NOMO-1 treated with DMSO at 0.1 percent for 48 hours (cell line): ENCODE measurements at regions not wholly inside any gene's neighbourhood (a gene's known extent, or its start where the extent isn't known, plus 50 kb on each side); places are given as distances from the start of the nearest gene placed in this dataset.
A peak's percentile ranks its signal among the peaks of the same experiment; 100 is the strongest.

ENCODE experiments used
- DNase-seq: peaks from one replicate; lab custom pipeline; 2025; ENCODE audit not compliant: unreplicated experiment; lab: John Stamatoyannopoulos, UW

GRCh38 chr6:54009052-54009654, 102.1 kb upstream of the MLIP start:
- DNase-seq: no peak

- no peak for DNase-seq
Measured at GRCh38 chr6:54010340-54011276, 100.6 kb upstream of the MLIP start.

GRCh38 chr6:54011277-54011648, 100.0 kb upstream of the MLIP start:
- peak; percentile 4 for DNase-seq

GRCh38 chr6:54013966-54014365, 97.3 kb upstream of the MLIP start:
- DNase-seq: no peak

- DNase-seq: no peak
Measured at GRCh38 chr6:54014440-54014839, 96.8 kb upstream of the MLIP start.

- no peak for DNase-seq
Measured at GRCh38 chr6:54017877-54018276, 93.4 kb upstream of the MLIP start.

- DNase-seq: no peak
Measured at GRCh38 chr6:54018722-54019121, 92.5 kb upstream of the MLIP start.

- DNase-seq: no peak
Measured at GRCh38 chr6:54019860-54020259, 91.4 kb upstream of the MLIP start.

- no peak for DNase-seq
Measured at GRCh38 chr6:54020334-54020733, 90.9 kb upstream of the MLIP start.

- no peak for DNase-seq
Measured at GRCh38 chr6:54026652-54027400, 84.4 kb upstream of the MLIP start.

- DNase-seq: no peak
Measured at GRCh38 chr6:54028170-54028569, 83.1 kb upstream of the MLIP start.

- no peak for DNase-seq
Measured at GRCh38 chr6:54029187-54029586, 82.1 kb upstream of the MLIP start.

GRCh38 chr6:54031169-54031568, 80.1 kb upstream of the MLIP start:
- DNase-seq: no peak

- peak; percentile 62 for DNase-seq
Measured at GRCh38 chr6:54037277-54037779, 73.9 kb upstream of the MLIP start.

- no peak for DNase-seq
Measured at GRCh38 chr6:54040545-54040944, 70.7 kb upstream of the MLIP start.

GRCh38 chr6:54041239-54041638, 70.0 kb upstream of the MLIP start:
- no peak for DNase-seq

- no peak for DNase-seq
Measured at GRCh38 chr6:54043360-54043759, 67.9 kb upstream of the MLIP start.

GRCh38 chr6:54044059-54044458, 67.2 kb upstream of the MLIP start:
- DNase-seq: no peak

- no peak for DNase-seq
Measured at GRCh38 chr6:54048782-54049181, 62.5 kb upstream of the MLIP start.

- DNase-seq: no peak
Measured at GRCh38 chr6:54050750-54051149, 60.5 kb upstream of the MLIP start.

- DNase-seq: peak; percentile 57
Measured at GRCh38 chr6:54053881-54054391, 57.3 kb upstream of the MLIP start.
